GM03348 (cell line): ENCODE measurements at regions not wholly inside any gene's neighbourhood (a gene's known extent, or its start where the extent isn't known, plus 50 kb on each side); places are given as distances from the start of the nearest gene placed in this dataset.

ENCODE experiments used
- DNase-seq: peaks from one replicate; pipeline ENCODE4 v3.0.0; 2012; ENCODE audit warnings: low spot score

DNA sequence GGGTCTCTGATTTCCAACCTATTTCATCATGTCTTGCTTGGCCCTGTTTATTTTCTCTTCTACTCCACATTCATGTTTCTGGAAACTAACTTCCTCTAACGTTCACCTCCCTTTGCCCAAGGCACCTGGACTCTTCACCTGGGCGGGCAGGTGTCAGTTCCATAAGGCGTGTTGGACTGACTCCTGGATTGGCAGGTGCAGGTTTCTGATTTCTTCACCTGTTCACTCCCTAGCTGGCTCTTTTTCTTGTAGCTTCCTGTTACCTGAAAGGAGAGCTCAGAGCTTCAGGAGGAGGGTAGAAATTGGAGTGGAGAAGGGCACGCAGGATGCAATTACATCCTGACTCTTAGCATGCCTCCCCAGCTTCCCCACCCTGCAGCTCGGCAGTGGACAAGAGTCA lies 350.8 kb upstream of the KLF3 start:
- DNase-seq: no peak

- peak; percentile 33 for DNase-seq
These were observed 349.9 kb upstream of the KLF3 start for GRCh38 chr4:38313999-38314561.

- no peak for DNase-seq
These were observed 349.3 kb upstream of the KLF3 start for GRCh38 chr4:38314663-38315062.

- DNase-seq: no peak
These were observed 348.7 kb upstream of the KLF3 start for GRCh38 chr4:38315286-38315685.

- no peak for DNase-seq
These were observed 348.0 kb upstream of the KLF3 start for GRCh38 chr4:38316045-38316444.

- DNase-seq: no peak
These were observed 346.8 kb upstream of the KLF3 start for GRCh38 chr4:38317041-38317674.

DNA sequence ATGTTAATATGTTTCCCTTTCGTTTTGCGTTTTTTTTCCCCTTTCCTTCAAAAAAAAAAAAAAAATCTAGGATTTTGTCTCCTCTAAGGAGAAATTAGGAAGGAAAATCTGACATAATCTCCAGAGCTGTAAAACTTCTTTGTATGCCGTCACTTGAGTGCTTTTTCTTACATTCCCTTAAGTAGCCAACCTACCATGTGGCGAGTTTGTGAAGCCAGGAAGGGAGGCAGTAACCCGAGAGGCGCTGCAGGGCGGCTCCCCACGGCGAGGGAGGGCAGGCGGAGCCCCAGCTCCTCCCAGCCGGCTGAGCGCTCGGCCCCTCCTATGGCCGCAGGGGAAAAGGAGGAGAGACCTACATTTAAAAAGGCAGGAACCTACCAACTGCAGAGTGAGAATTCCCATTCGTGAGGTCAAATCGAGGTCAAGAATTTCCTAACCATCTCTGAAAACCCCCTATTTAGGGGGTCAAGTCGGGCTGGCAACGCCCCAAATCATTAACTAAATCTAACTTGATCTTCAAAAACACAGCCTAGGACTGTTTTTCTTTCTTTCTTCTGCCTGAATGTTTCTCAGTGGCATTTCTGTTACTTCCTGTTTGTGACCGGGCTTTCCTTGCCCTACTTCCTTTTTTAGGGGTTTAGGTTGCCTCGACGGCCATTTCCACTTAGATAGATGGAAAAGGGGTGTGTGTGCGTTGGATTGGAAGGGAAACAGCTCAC lies 345.1 kb upstream of the KLF3 start:
- DNase-seq: peak; percentile 98

DNA sequence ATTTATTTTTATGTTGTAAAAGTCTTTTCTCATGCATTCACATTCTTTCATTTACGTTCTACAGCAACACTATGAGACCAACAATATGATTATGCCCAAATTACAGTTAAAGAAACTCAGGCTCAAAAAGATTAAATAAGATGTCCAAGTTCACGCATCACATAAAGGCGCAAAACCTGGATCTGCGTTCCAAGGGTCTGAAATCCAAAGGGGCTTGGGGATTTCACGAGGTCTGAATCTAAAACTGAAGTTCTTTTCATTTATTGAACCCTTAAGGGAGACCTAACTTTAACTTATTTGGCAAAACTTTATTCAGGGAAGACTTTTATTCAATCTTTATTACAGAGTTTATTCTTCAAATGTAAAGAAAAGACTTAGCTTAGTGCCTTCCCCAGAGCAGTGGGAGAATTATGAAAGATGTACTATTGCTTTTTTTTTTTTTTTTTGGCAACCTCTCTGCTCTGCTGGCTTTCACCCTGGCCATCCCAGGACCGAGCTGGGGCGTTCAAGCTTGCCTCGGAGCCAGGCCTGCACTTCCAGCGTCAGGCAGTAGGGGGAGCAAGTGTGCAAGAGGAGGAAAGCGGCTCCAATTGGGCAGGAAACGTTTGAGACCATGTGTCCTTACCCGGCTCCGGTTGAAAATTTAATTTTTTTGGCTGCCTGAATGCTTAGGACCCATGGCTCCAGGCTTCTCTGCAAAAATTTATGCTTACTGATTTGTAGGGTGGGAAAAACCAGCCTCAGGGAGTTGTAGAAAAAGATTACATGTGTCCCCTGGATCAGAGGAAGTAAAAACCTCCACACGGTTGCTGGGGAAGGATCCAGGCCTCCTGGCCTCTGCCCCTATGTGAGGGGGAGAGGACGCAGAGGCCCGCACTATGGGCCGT lies 344.3 kb upstream of the KLF3 start:
- peak; percentile 95 for DNase-seq

- DNase-seq: no peak
These were observed 343.7 kb upstream of the KLF3 start for GRCh38 chr4:38320343-38320695.

GRCh38 chr4:38320833-38321232 lies 343.2 kb upstream of the KLF3 start:
- DNase-seq: no peak

DNA sequence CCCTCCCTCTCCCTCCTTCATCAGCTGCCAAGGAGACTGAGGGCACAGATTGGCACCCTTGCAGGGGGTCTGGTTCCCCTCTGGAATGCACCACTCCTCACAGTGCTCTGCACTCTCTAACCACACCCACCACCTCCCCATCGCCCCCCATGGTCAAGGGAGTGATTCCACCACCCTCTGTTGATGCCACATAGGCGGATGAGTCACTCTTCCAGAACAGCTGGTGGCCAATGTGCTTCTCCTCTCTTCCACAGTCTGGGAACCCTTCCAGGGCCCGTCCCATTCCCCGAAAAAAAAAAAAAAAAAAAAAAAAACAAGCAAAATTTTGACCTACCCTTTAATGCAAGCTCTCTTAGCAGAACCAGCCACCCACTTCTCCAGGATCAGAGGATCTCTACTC lies 341.3 kb upstream of the KLF3 start:
- DNase-seq: peak; percentile 76

GRCh38 chr4:38323141-38323641 lies 340.8 kb upstream of the KLF3 start:
- DNase-seq: no peak

DNA sequence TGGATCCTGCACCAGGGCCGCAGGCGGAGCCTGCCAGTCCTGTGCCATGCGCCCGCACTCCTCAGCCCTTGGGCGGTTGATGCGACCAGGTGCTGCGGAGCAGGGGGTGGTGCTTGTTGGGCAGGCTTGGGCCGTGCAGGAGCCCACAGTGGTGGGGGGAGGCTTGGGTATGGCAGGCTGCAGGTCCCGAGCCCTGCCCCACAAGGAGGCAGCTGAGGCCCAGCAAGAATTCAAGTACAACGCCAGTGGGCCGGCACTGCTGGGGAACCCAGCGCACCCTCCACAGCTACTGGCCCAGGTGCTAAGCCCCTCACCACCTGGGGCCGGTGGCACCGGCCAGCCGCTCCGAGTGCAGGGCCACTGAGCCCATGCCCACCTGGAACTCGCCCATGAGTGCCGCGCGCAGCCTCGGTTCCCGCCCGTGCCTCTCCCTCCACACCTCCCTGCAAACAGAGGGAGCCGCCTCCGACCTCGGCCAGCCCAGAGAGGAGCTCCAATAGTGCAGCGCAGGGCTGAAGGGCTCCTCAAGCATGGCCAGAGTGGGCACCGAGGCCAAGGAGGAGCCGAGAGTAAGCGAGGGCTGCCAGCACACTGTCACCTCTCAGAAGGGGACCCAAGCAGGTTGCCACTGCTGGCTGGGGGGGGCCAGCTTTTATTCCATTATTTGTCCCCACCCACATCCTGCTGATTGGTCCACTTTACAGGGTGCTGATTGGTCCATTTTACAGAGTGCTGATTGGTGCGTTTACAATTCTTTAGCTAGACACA lies 339.0 kb upstream of the KLF3 start:
- no peak for DNase-seq

DNA sequence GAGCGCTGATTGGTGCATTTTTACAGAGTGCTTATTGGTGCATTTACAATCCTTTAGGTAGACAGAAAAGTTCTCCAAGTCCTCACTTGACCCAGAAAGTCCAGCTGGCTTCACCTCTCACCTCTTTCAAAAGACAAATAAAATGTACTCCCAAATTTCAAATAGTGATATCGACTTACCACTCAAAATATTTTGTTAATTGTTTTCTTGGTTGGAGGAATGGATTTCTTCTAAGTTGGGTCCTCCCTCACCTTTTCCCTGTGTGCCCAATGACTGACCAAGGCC lies 338.4 kb upstream of the KLF3 start:
- DNase-seq: no peak

GRCh38 chr4:38326499-38326898 lies 337.5 kb upstream of the KLF3 start:
- no peak for DNase-seq

- no peak for DNase-seq
These were observed 336.8 kb upstream of the KLF3 start for GRCh38 chr4:38327174-38327573.

DNA sequence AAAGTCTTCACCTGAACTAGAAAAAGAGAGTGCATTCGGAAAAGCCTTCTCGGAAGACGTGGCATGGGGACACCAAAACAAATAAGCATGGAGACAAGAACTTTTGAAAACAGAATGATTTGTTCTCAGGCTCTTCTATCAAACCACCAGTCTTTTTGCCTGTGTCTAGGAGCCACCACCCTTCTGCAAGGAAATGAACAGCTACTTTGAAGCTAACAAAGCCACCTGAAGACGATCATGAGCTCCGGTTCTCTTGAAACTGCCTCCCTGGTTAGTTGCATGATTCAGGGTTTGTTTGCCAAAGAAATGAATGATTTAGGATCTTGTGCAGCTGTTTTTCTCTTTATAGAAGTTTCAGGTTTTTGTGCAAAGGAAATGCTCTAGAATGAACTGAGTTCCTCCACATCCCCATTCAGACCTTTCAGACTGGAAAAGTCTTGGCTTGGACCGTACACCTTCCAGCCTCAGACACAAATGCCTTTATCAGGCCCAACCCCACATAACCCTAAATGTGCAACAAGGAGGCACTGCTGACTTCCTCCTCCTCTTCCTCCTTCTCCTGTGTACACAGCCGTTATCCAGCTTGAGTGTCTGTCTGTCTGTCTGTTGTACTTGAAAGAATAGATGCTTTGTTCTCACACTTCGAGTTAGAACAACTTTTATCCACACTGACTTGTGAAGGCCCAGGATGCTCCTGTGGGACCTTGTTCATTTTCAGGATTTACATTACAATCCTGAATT lies 334.8 kb upstream of the KLF3 start:
- DNase-seq: no peak

- no peak for DNase-seq
These were observed 333.7 kb upstream of the KLF3 start for GRCh38 chr4:38330321-38330720.

DNA sequence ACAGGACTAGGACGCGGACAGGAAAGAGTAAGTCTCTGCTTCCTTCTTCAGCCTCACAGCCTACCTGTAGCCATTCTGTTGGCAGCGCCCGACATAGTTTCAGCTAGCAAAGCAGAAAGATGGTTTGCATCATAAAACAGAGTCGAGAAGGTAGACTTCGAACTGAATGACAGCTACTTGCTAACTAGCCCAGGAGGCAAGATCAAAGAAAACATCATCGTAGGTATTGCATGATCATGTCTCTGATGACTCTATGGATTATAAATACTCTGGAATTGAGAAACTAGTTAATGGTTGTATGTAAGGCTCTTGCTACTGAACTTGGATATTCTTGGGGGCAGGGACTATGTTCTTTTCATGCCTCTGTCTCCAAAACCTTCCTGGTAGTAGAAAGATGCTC lies 333.1 kb upstream of the KLF3 start:
- DNase-seq: no peak

DNA sequence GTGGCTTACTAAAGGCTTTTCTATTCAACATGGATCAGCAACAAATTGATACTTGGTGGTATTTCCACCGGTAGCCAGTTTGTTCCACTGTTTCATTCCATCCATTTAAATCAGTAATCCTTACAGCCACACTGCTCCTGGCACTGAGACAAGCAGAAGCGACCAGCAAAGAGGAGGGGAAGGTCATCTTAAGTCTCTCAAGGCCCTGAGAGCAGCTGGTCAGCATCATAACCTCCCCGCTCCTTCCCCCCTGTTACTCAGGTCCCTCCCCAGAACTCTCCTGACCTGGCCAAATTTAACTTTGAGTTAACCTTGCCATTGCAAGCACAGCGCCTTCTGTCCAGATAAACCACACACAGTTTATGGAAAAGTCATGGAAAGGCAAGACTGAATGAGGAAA lies 331.3 kb upstream of the KLF3 start:
- no peak for DNase-seq

DNA sequence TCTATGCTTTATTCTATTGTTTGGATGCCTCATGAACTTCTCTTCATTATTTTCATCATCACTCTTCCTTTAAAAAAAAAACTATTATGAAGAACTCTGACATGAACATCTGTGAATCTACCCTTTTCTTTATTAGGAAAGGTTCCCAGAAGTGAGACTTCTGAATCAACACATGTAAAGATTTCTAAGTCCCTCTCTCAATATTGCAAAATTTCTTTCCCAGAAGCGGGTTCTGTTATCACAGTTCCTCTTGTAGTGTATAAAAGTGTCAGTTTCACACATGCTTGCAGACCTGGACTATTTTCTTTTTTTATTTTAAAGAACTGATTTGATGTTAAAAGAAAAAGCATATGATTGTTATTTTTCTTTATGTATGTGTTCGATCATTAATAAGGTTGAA lies 330.8 kb upstream of the KLF3 start:
- no peak for DNase-seq
